Muscle layer of colon (tissue), 2 donors: ENCODE measurements at regions not wholly inside any gene's neighbourhood (a gene's known extent, or its start where the extent isn't known, plus 50 kb on each side); places are given as distances from the start of the nearest gene placed in this dataset.
"Not testable (repeated sequence)": the region's sequence is repeated elsewhere in the genome, so short reads cannot be mapped to it uniquely, and the experiment has no call there.

Experiments used
- H3K27ac ChIP-seq: one replicate; pipeline ENCODE4 v1.7.0; 2013; ENCODE audit warnings: low read depth, mild to moderate bottlenecking, low read length, moderate library complexity
- H3K27me3 ChIP-seq, 2 donors: one replicate each; pipeline ENCODE4 v1.7.0; 2013; ENCODE audit warnings: low read length in 2 of 2, mild to moderate bottlenecking in 2 of 2; ENCODE audit not compliant: insufficient read depth in 2 of 2, control insufficient read depth in 1 of 2
- H3K36me3 ChIP-seq: one replicate; pipeline ENCODE4 v1.7.0; 2013; ENCODE audit warnings: mild to moderate bottlenecking, low read length; ENCODE audit not compliant: insufficient read depth
- H3K4me1 ChIP-seq: one replicate; pipeline ENCODE4 v1.7.0; 2013; ENCODE audit warnings: mild to moderate bottlenecking, low read length; ENCODE audit not compliant: insufficient read depth
- H3K4me3 ChIP-seq, 2 donors: one replicate each; pipeline ENCODE4 v1.7.0; 2013; ENCODE audit warnings: low read length in 2 of 2, low read depth in 1 of 2, mild to moderate bottlenecking in 1 of 2, moderate library complexity in 1 of 2
- H3K9ac ChIP-seq: one replicate; pipeline ENCODE4 v1.7.0; 2013; ENCODE audit warnings: low read length
- H3K9me3 ChIP-seq: one replicate; pipeline ENCODE4 v1.7.0; 2013; ENCODE audit warnings: mild to moderate bottlenecking, low read length
- donor health status: abdominal sarcoma.
- donor health status: Adenocarcinoma of cecum.

GRCh38 chr6:120960761-120961160 is 373.5 kb downstream of the TBC1D32 start:
- H3K9me3 ChIP-seq: no peaks in the 10 kb centered on the region
- H3K36me3 ChIP-seq: no peaks in the 10 kb centered on the region
- no peaks in the 10 kb centered on the region for H3K4me1 ChIP-seq
- no peaks in the 10 kb centered on the region for H3K27me3 ChIP-seq
- H3K27ac ChIP-seq: no peak overlapping the region
- no peak overlapping the region for H3K4me3 ChIP-seq
- no peak overlapping the region for H3K9ac ChIP-seq

GRCh38 chr6:120954111-120954510 is 380.2 kb downstream of the TBC1D32 start:
- Histone ChIP-seq H3K9ac (no peak overlapping the region), H3K9me3 (no peaks in the 10 kb centered on the region), H3K4me1 (no peaks in the 10 kb centered on the region), H3K27me3 (no peaks in the 10 kb centered on the region), H3K4me3 (no peak overlapping the region), H3K27ac (no peak overlapping the region), H3K36me3 (no peaks in the 10 kb centered on the region)

GRCh38 chr6:120951258-120951657 is 383.0 kb downstream of the TBC1D32 start:
- H3K36me3 ChIP-seq: no peaks in the 10 kb centered on the region
- no peaks in the 10 kb centered on the region for H3K4me1 ChIP-seq
- no peak overlapping the region for H3K27ac ChIP-seq
- no peak overlapping the region for H3K4me3 ChIP-seq
- H3K27me3 ChIP-seq: no peaks in the 10 kb centered on the region
- no peaks in the 10 kb centered on the region for H3K9me3 ChIP-seq
- H3K9ac ChIP-seq: no peak overlapping the region

- Histone ChIP-seq H3K4me3 (no peak overlapping the region), H3K27ac (no peak overlapping the region)
These were observed 387.2 kb downstream of the TBC1D32 start for GRCh38 chr6:120947111-120947510.

GRCh38 chr6:120945905-120946594 is 388.2 kb downstream of the TBC1D32 start:
- Histone ChIP-seq H3K27me3 (no peaks in the 10 kb centered on the region), H3K9me3 (no peaks in the 10 kb centered on the region), H3K4me3 (no peak overlapping the region), H3K36me3 (no peaks in the 10 kb centered on the region), H3K4me1 (no peaks in the 10 kb centered on the region), H3K27ac (no peak overlapping the region), H3K9ac (no peak overlapping the region)

More at GRCh38 chr6:120947111-120947510, 387.2 kb downstream of the TBC1D32 start:
- Histone ChIP-seq H3K27me3 (no peaks in the 10 kb centered on the region), H3K9me3 (no peaks in the 10 kb centered on the region), H3K9ac (no peak overlapping the region), H3K36me3 (no peaks in the 10 kb centered on the region), H3K4me1 (no peaks in the 10 kb centered on the region)

- Histone ChIP-seq H3K4me3 (no peak overlapping the region), H3K9me3 (no peaks in the 10 kb centered on the region), H3K27me3 (no peaks in the 10 kb centered on the region), H3K4me1 (no peaks in the 10 kb centered on the region), H3K36me3 (no peaks in the 10 kb centered on the region), H3K9ac (no peak overlapping the region), H3K27ac (no peak overlapping the region)
These were observed 395.3 kb downstream of the TBC1D32 start for GRCh38 chr6:120938876-120939472.

- Histone ChIP-seq H3K27ac (no peak overlapping the region), H3K9ac (no peak overlapping the region), H3K9me3 (no peaks in the 10 kb centered on the region), H3K36me3 (no peaks in the 10 kb centered on the region), H3K4me3 (no peak overlapping the region), H3K27me3 (no peaks in the 10 kb centered on the region), H3K4me1 (no peaks in the 10 kb centered on the region)
These were observed 396.0 kb downstream of the TBC1D32 start for GRCh38 chr6:120938164-120938875.

GRCh38 chr6:120935908-120936307 is 398.4 kb downstream of the TBC1D32 start:
- H3K9ac ChIP-seq: no peak overlapping the region
- no peaks in the 10 kb centered on the region for H3K36me3 ChIP-seq
- no peaks in the 10 kb centered on the region for H3K27me3 ChIP-seq
- no peaks in the 10 kb centered on the region for H3K4me1 ChIP-seq
- H3K9me3 ChIP-seq: no peaks in the 10 kb centered on the region
- H3K27ac ChIP-seq: no peak overlapping the region
- H3K4me3 ChIP-seq: no peak overlapping the region

GRCh38 chr6:120935016-120935415 is 399.3 kb downstream of the TBC1D32 start:
- Histone ChIP-seq H3K27ac (no peak overlapping the region), H3K27me3 (no peaks in the 10 kb centered on the region), H3K4me1 (no peaks in the 10 kb centered on the region), H3K9me3 (no peaks in the 10 kb centered on the region), H3K9ac (no peak overlapping the region), H3K4me3 (no peak overlapping the region), H3K36me3 (no peaks in the 10 kb centered on the region)

GRCh38 chr6:120931520-120932180 is 402.6 kb downstream of the TBC1D32 start:
- not testable (repeated sequence) for H3K4me1 ChIP-seq, H3K27me3 ChIP-seq, H3K4me3 ChIP-seq, H3K27ac ChIP-seq, H3K9me3 ChIP-seq, H3K9ac ChIP-seq, H3K36me3 ChIP-seq

- H3K9ac ChIP-seq, H3K27ac ChIP-seq, H3K4me1 ChIP-seq, H3K27me3 ChIP-seq, H3K4me3 ChIP-seq, H3K36me3 ChIP-seq, H3K9me3 ChIP-seq: not testable (repeated sequence)
These were observed 403.8 kb downstream of the TBC1D32 start for GRCh38 chr6:120930500-120930899.
